ENCODE measurements at regions not wholly inside any gene's neighbourhood (a gene's known extent, or its start where the extent isn't known, plus 50 kb on each side); places are given as distances from the start of the nearest gene placed in this dataset.
A peak's percentile ranks its signal among the peaks of the same experiment; 100 is the strongest.

- no peak for DNase-seq
These were observed 634.3 kb upstream of the FANCL start for GRCh38 chr2:58875436-58875835.

- DNase-seq: no peak
These were observed 630.5 kb upstream of the FANCL start for GRCh38 chr2:58871469-58872142.

GRCh38 chr2:58870704-58871103, 629.6 kb upstream of the FANCL start:
- DNase-seq: peak; percentile 7

GRCh38 chr2:58866946-58867345, 625.8 kb upstream of the FANCL start:
- no peak for DNase-seq

GRCh38 chr2:58866527-58866926, 625.4 kb upstream of the FANCL start:
- no peak for DNase-seq

GRCh38 chr2:58866040-58866439, 624.9 kb upstream of the FANCL start:
- peak; percentile 64 for DNase-seq

- peak; percentile 38 for DNase-seq
These were observed 624.3 kb upstream of the FANCL start for GRCh38 chr2:58865436-58865835.

- no peak for DNase-seq
These were observed 621.1 kb upstream of the FANCL start for GRCh38 chr2:58862244-58862643.

- DNase-seq: no peak
These were observed 619.5 kb upstream of the FANCL start for GRCh38 chr2:58860586-58860985.

GRCh38 chr2:58856100-58856499, 615.0 kb upstream of the FANCL start:
- no peak for DNase-seq

GRCh38 chr2:58853420-58853819, 612.3 kb upstream of the FANCL start:
- no peak for DNase-seq

GRCh38 chr2:58852905-58853304, 611.8 kb upstream of the FANCL start:
- no peak for DNase-seq

GRCh38 chr2:58852243-58852642, 611.1 kb upstream of the FANCL start:
- DNase-seq: no peak

- no peak for DNase-seq
These were observed 610.5 kb upstream of the FANCL start for GRCh38 chr2:58851598-58851997.

GRCh38 chr2:58845011-58845410, 603.9 kb upstream of the FANCL start:
- DNase-seq: no peak

- no peak for DNase-seq
These were observed 601.5 kb upstream of the FANCL start for GRCh38 chr2:58842501-58843155.

- no peak for DNase-seq
These were observed 593.3 kb upstream of the FANCL start for GRCh38 chr2:58834404-58834803.

- no peak for DNase-seq
These were observed 585.7 kb upstream of the FANCL start for GRCh38 chr2:58826795-58827194.

- DNase-seq: no peak
These were observed 571.7 kb upstream of the FANCL start for GRCh38 chr2:58812771-58813344.

- no peak for DNase-seq
These were observed 564.0 kb upstream of the FANCL start for GRCh38 chr2:58805126-58805525.

- DNase-seq: no peak
These were observed 562.1 kb upstream of the FANCL start for GRCh38 chr2:58803192-58803591.

GRCh38 chr2:58800881-58801280, 559.8 kb upstream of the FANCL start:
- DNase-seq: no peak

GRCh38 chr2:58798676-58799208, 557.6 kb upstream of the FANCL start:
- no peak for DNase-seq

- DNase-seq: no peak
These were observed 555.2 kb upstream of the FANCL start for GRCh38 chr2:58796239-58796910.
